VCaP (cell line): ENCODE measurements at regions not wholly inside any gene's neighbourhood (a gene's known extent, or its start where the extent isn't known, plus 50 kb on each side); places are given as distances from the start of the nearest gene placed in this dataset.
"Not testable (repeated sequence)": the region's sequence is repeated elsewhere in the genome, so short reads cannot be mapped to it uniquely, and the experiment has no call there.

ENCODE experiments used
- H3K27ac ChIP-seq: fragments of 450-650 bp; 2 replicates; pipeline ENCODE4 v1.5.1; 2017
- TF ChIP-seq, protein P1 (sequence below): fragments of 450-650 bp; conservative IDR thresholded peaks from 2 replicates; pipeline ENCODE4 v1.5.1; 2017; ENCODE audit warnings: mild to moderate bottlenecking, moderate library complexity

DNA sequence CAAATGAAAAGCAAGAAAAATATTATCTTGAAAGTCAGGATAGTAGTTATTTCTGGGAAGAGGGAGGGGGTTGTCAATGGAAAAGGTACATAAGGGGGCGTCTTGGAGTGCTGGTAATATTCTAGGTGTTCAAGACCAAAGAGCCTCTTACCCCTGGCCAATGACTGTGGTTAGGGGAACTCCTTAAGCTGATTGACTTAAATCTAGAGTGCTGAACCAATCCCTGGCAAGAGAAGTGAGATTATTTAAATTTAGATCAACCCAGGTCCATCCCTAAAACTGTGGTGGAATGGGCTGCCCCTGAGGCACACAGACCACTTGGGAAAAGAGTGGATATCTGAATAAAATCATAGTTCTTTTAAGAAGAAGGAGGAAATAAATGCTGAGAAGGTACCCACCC lies 174.1 kb downstream of the COPRS start:
- TF ChIP-seq, protein P1, sequence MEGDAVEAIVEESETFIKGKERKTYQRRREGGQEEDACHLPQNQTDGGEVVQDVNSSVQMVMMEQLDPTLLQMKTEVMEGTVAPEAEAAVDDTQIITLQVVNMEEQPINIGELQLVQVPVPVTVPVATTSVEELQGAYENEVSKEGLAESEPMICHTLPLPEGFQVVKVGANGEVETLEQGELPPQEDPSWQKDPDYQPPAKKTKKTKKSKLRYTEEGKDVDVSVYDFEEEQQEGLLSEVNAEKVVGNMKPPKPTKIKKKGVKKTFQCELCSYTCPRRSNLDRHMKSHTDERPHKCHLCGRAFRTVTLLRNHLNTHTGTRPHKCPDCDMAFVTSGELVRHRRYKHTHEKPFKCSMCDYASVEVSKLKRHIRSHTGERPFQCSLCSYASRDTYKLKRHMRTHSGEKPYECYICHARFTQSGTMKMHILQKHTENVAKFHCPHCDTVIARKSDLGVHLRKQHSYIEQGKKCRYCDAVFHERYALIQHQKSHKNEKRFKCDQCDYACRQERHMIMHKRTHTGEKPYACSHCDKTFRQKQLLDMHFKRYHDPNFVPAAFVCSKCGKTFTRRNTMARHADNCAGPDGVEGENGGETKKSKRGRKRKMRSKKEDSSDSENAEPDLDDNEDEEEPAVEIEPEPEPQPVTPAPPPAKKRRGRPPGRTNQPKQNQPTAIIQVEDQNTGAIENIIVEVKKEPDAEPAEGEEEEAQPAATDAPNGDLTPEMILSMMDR, result no peak

DNA sequence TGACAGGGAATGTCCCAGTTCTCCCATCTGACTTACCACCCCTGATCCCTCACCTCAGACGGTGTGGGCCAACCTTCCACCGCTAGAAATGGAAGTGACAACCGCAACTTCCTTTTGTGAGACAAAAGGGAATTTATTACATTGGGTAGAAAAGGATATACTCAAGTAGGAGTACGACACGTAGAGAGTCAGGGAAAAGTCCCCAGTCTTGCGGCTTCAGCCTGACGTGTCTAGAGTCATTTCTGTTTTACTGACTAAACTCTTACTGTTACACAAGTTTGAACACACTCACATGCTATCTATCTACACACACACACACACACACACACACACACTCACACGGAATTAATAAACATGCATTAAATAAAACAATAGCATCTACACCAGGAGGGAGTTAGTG lies 178.9 kb downstream of the COPRS start:
- TF ChIP-seq, protein P1, result no peak
- no peak overlapping the region for H3K27ac ChIP-seq

More for the DNA sequence above, 174.1 kb downstream of the COPRS start:
- H3K27ac ChIP-seq, result no peak overlapping the region

DNA sequence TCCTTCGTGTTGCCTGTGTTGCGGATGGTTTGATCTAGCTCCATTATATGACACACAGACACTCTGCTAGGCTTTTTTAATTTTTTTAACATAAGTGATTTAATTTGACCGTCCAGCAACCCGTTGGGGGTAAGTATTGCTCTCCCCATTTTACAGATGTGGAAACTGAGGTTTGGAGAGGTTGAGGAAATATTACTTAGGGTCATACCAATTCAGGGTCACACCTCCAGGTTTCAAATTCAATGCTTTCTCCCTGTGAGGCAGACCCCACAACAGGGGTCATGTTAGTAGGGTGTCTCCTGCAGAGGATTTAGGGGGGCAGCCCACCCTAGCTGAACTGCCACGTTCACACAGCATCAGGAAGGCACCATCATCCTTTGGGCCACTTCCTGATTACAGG lies 179.4 kb downstream of the COPRS start:
- H3K27ac ChIP-seq, result no peak overlapping the region
- TF ChIP-seq, protein P1, result no peak

DNA sequence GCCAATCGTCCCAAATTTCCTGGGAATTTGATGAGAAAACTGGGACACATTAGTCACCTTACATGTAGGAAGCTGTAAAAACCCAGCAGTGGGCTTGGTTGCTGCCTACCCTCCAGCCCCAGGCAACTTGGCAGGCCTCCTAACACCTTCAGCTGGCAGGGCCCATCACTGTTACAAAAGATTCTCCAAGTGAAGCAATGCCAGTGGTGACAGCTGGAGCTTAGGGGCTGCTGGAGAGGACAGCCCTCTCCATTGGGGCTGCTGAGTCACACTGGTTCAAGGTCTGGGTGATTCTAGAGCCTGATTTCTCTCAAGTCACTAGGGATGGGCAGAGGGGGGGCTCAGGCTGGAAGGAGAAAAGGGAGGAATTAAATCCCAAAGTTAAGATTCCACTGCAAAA lies 180.6 kb downstream of the COPRS start:
- H3K27ac ChIP-seq, result no peak overlapping the region
- TF ChIP-seq, protein P1, result no peak

DNA sequence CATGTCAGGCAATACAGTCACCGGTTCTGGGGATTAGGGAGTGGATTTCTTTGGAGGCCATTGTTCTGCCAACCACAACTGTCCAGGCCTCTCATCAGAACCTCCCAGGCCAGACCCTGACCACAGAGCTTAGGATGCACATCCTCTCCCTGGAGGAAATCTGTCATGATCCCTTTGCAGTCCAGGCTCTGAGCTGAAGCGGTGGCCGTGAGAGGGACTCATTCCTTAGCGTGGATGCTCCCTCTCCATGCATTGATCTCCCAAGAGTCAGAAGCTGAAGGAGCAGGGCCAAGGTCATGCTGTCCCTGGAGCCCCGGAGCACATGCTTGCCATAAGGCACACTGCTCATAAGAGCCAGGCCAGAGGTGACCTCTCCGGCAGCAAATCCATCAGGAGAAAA lies 181.4 kb downstream of the COPRS start:
- TF ChIP-seq, protein P1, result no peak
- no peak overlapping the region for H3K27ac ChIP-seq

DNA sequence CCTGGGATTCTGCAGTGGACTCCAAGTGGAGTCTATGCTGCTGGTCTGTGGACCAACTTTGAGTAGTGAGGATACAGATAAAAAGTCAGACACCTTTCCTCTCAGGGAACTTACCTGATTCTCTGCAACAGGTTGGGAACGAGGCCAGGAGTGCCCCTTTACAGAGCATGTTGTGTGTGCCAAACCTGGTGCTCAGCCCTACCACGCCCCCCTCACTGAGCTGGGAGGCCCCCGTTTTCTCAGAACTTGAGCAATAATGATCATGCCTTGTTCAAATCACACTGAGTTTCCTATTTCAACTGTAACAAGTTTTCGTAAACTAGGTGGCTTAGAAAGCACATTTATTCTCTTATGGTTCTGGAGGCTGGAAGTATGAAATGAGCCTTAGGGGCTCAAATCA lies 182.0 kb downstream of the COPRS start:
- TF ChIP-seq, protein P1, result no peak
- H3K27ac ChIP-seq, result no peak overlapping the region

DNA sequence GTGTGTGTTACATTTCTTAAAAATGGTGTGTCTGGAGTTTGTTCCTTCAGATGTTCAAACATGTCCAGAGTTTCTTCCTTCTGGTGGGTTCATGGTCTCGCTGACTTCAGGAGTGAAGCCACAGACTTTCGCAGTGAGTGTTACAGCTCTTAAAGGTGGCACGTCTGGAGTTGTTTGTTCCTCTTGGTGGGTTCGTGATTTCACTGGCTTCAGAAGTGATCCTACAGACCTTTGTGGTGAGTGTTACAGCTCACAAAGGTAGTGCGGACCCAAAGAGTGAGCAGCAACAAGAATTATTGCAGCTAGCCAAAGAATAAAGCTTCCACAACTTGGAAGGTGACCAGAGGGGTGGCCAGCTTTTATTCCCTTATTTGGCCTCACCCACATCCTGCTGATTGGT lies 183.7 kb downstream of the COPRS start:
- not testable (repeated sequence) for H3K27ac ChIP-seq

DNA sequence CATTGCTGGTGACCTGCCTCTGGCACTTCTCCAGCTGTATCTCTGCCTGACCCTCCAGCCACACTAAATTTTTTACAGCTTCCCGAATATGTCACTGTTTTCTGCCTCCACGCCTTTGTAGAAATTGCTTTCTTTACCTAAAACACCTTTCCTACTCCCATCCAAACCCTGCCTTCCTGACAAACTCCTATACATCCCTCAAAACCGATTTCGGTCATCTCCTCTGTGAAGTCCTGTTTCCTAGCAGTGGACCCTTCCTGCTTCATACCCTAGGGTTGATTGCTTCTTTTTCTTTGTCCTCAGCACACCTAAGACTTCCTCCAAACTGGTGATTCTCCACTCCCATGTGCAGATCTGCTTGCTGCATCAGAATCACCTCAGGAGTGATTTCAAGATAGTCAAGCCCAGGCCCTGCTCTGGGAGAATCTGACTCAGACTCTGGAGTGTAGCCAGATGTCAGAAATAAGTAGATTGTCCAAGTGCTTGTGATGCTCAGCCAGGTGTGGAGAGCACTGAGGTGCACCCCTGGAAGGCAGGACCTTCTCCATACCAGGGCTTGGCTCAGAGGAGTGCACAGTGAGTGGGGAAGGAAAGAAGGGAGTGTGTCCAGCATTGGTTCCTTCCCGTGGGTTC lies 184.2 kb downstream of the COPRS start:
- TF ChIP-seq, protein P1, result no peak
- peak overlapping the region; percentile 20; the same call in 1 of the 2 replicates for H3K27ac ChIP-seq
